ENCODE measurements at regions not wholly inside any gene's neighbourhood (a gene's known extent, or its start where the extent isn't known, plus 50 kb on each side); places are given as distances from the start of the nearest gene placed in this dataset.

DNA sequence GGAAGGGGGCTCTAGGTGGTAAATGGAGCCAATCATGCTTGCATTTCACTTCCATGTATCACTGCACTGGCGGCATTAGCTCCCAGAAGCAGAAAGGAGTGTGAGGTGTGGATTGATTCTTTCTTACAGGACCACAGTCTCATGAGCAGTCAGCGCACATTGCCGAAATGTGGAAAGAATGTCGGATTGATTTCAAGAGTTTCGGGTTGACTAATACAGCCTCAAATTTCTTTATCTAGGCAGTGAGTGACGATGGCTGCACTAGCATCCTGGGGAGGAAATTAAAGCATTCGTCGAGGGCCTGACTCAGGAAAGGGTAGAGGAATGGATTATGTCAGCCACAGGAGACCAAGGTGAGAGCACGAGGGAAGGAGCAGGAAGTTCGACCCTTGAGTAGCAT lies 222.8 kb upstream of the CDYL start:
- TF ChIP-seq, protein P1, sequence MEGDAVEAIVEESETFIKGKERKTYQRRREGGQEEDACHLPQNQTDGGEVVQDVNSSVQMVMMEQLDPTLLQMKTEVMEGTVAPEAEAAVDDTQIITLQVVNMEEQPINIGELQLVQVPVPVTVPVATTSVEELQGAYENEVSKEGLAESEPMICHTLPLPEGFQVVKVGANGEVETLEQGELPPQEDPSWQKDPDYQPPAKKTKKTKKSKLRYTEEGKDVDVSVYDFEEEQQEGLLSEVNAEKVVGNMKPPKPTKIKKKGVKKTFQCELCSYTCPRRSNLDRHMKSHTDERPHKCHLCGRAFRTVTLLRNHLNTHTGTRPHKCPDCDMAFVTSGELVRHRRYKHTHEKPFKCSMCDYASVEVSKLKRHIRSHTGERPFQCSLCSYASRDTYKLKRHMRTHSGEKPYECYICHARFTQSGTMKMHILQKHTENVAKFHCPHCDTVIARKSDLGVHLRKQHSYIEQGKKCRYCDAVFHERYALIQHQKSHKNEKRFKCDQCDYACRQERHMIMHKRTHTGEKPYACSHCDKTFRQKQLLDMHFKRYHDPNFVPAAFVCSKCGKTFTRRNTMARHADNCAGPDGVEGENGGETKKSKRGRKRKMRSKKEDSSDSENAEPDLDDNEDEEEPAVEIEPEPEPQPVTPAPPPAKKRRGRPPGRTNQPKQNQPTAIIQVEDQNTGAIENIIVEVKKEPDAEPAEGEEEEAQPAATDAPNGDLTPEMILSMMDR (conservative IDR thresholded peaks at IDR 0.05 in 1 of 2, IDR thresholded peaks at IDR 0.05 in 1 of 2; ENCODE audit: extremely low read depth in 1 of 2, insufficient read depth in 1 of 2, low read depth in 1 of 2, low read length in 2 of 2) = no peak
- no peak for TF ChIP-seq EZH2 (IDR thresholded peaks at IDR 0.05; ENCODE audit: borderline replicate concordance, low read length)
